ENCODE measurements at regions not wholly inside any gene's neighbourhood (a gene's known extent, or its start where the extent isn't known, plus 50 kb on each side); places are given as distances from the start of the nearest gene placed in this dataset.

GRCh38 chr3:40827942-40828688 is 303.4 kb downstream of the ZNF621 start:
- DNase-seq: no peak

- DNase-seq: no peak
Measured at GRCh38 chr3:40828741-40829415, 304.1 kb downstream of the ZNF621 start.

DNA sequence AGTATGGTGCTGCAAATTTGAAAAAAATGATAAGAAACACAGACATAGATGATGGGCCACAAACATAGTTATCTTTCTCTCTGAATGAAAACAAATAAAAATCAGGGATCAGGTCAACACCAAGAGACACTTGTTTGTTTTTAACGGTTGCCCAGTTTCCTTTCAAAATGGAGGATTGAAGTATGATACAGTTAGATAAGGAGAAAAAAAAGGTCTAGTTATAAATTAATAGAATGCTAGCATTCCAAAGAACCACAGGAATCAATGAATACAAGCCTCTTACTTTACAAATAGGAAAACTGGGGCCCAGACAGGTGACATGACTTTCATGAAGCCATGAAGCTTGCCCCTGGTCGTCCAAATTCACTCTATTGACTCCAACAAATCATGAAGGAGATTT is 305.1 kb downstream of the ZNF621 start:
- DNase-seq: no peak

- no peak for DNase-seq
Measured at GRCh38 chr3:40837300-40837699, 312.5 kb downstream of the ZNF621 start.

- DNase-seq: no peak
Measured at GRCh38 chr3:40841131-40841530, 316.4 kb downstream of the ZNF621 start.

DNA sequence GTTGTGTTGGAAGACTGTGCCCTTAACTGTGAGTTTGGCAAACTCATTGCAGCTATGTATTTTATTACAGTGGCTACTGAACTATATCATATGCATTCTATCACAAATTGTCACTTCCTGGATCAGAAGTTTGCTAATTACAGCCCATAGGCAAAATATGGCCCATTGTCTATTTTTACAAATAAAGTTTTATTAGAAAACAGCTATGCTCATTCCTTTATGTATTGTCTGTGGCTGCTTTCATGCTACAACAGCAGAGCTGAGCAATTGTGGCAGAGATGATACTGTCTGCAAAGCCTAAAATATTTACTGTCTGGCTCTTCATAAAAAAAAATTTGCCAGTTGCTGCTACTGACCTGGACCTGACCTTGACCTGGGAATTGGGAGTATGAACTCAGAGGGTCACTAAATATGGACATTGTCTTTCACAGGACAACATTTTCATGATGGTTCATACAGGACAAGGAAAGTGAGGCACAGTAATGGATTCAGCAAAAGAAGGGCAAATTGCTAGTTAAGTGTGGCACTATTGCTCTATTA is 316.9 kb downstream of the ZNF621 start:
- DNase-seq: no peak

DNA sequence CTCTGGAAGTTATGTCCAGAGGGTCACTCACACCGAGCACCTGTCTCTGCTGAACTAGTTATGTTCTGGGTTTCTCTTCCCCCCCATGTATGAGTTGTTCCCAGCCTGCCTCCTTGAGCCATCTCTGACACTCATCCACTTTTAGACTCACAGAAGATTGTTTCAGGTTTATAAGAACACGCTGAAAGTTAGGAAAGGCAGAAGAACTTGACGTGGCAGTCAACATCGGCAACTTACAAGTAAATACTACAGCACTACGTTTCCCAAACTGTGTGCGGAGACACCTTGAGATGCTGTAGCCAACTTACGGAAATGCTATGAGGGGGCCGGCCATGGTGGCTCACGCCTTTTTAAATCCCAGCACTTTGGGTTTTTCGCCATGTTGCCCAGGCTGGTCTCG is 318.0 kb downstream of the ZNF621 start:
- no peak for DNase-seq

DNA sequence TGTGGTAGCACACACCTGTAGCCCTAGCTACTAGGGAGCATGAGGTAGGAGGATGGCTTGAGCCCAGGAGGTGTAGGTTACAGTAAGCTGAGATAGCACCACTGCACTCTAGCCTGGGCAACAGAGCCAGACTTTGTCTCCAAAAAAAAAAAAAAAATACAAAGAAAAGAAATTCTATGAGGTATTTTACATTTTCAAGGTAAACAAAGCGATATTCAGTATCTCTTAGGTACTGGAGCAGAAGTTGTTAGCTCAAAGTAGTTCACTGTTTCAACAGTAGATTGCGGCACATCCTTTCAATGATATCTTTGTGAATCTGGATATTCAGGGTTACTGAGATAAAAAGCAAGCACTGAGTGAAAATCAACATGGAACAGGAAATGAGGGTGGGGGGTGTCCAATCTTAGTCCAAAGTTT is 318.5 kb downstream of the ZNF621 start:
- no peak for DNase-seq

GRCh38 chr3:40843851-40844548 is 319.2 kb downstream of the ZNF621 start:
- no peak for DNase-seq

GRCh38 chr3:40844896-40845295 is 320.1 kb downstream of the ZNF621 start:
- no peak for DNase-seq

GRCh38 chr3:40845447-40845846 is 320.7 kb downstream of the ZNF621 start:
- no peak for DNase-seq

DNA sequence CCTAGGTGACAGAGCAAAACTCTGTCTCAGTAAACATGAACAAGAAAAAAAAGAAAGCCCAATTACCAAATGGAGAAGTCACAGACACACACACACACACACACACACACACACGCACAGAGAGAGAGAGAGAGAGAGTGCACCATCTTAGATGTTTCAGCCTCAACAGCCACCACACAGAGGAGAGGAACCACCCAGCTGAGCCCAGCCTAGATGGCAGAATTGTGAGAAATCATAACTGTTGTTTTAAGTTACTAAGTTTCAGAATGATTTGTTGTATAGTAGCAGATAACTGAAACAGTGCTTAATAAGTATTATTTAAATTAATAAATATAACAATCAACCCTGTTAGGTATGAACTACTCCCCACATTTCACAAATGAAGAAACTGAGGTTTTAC is 321.2 kb downstream of the ZNF621 start:
- no peak for DNase-seq

- no peak for DNase-seq
Measured at GRCh38 chr3:40846451-40846850, 321.7 kb downstream of the ZNF621 start.

- DNase-seq: no peak
Measured at GRCh38 chr3:40847551-40847992, 322.8 kb downstream of the ZNF621 start.

DNA sequence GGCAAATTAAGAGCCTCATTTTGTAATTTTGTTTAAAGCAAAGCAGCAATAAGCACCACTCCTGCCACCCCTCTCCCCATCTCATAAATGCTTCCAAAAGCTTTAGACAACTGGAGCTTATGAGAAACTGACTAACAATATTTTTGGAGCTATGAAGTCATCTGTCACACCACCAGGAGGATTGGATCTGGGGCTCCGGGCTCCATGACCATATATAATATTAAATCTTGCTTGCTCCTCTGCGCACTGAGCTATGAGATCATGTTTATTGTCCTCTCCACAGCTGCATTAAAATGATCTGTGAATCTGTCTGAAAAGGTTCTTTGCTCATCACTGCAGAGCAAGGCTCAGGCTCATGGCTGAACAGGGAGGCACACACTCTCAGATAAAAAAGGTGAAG is 323.7 kb downstream of the ZNF621 start:
- DNase-seq: no peak

DNA sequence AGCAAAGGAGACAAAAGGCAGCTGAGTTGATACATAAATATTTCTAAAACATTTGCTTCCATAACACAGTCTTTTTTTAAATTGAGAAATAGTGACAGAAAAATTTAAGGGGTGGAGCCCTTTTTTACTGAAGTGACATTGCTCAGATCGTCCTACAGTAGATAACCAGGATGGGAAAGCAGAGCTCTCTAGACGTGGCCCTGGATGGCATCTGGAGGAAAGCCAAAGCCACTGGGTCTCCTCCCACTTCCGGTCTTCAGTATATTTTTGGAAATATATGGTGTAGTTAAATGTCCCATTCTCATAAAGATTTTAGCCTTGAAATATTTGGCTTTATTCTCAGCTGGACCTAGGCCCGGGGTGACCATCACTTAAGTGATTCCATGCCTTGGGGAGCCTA is 326.1 kb downstream of the ZNF621 start:
- no peak for DNase-seq

GRCh38 chr3:40851836-40852235 is 327.1 kb downstream of the ZNF621 start:
- no peak for DNase-seq

DNA sequence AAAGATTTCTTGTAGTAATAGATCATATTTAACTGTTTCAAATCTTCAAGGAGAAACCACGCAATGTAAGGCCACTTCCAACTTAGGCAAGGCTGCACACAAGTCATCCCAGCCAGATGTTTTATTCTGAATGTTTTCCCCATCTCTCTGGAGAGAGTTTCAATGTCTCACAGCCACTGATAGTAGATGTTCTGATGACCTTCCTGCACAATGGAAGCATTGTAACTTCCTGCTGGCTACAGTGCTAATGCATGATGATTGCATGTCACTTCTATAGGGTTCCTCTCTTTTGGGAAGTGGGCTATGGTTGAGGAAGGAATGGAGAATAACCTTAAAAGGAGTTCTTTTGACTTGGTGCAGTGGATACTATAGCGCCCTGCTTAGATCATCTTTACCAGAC is 328.0 kb downstream of the ZNF621 start:
- DNase-seq: no peak

GRCh38 chr3:40853474-40853873 is 328.7 kb downstream of the ZNF621 start:
- no peak for DNase-seq

DNA sequence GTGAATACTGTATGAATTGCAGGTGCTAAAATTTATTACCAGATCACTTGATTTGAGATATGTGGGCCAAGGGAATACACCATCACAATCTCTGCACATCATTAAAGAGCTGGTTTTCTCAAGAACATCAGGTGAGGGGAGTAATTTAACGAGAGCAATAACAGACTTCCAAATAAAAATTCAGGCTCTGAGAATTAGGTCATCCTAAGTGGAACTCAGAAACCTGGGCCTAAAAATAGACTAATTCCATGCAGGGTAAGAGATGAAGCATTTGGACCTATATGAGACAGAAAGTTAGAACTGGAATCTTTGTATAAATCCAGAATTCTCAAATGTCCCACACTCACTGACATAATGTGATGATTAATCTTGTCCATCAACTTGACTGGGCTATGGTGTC is 331.1 kb downstream of the ZNF621 start:
- no peak for DNase-seq

DNA sequence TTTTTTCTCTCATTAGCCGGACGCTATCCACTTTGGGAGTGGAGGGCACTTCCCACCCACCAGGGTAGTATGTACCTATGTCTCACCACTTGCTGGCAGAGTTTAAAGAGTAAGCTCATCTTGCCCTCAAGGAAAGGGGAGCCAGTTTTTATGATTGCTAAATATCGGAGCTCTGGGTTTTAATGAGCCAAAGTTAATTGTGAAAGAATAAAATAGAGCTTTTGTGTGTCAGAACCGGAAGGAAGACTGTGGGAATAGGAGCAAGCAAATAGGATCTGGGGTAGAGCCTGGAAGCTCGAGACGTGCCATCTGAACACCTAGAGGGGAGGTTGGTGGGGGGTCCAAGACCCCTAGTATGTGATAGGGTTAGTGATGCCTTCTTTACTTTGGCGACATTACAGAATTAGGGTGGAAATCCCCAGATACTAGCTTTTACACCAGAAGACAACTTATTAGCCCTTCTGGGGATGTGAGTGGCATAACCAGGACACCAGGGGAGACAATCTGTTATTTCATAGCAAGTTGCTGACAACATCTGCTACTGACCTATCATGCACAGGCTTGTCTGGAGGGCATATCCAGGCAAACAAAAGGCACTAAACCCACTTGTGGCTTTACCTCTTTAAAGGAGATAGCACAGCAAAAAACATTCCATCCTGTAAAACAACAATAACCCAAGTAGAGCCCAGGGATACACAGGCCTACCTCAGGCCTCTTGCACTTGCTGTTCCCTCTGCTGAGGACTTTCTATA is 333.8 kb downstream of the ZNF621 start:
- no peak for DNase-seq

DNA sequence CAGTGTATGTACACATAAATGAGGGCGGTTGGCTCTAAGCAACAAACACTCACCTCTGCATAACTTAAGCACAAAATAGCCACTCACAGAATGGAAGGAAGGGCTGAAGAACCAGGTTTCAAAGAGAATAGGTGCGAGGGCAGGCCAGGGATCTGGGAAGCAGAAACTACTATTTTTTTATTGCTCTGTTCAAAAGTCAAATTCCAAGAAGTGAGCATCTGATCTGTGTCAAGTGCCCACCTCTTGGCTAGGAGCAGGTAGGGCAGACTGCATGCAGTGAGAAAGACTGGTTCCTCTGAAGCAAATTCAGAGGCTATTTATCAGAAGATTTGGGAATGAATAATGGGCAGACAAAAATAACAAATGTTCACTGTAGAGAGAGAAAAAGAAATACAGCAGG is 336.4 kb upstream of the CTNNB1 start:
- DNase-seq: no peak

Measured in NCI-H82 (cell line).